GM23338 (cell line): ENCODE measurements at regions not wholly inside any gene's neighbourhood (a gene's known extent, or its start where the extent isn't known, plus 50 kb on each side); places are given as distances from the start of the nearest gene placed in this dataset.

ENCODE experiments used
- ATAC-seq: fragments of 200-7000 bp; cut with Tn5 transposase; 3 replicates; pipeline ENCODE4 v1.9.1; 2020
- DNase-seq: peaks from one replicate; pipeline ENCODE4 v3.0.0-alpha.2; 2015; ENCODE audit warnings: low spot score
- H2AFZ ChIP-seq: fragments of 200-600 bp; sonication (generic); 2 replicates; pipeline ENCODE4 v1.8.0; 2016; ENCODE audit warnings: antibody characterized with exemption, mild to moderate bottlenecking, moderate library complexity
- H3F3A ChIP-seq: fragments of 200-600 bp; sonication (generic); replicated peaks from 2 replicates; pipeline ENCODE4 v1.8.0; 2017; ENCODE audit warnings: antibody characterized with exemption, mixed run types, low read depth
- H3K27ac ChIP-seq: fragments of 200-600 bp; sonication (generic); 2 replicates; pipeline ENCODE4 v1.6.1; 2016; ENCODE audit warnings: low read depth
- H3K27me3 ChIP-seq: fragments of 200-600 bp; sonication (generic); 2 replicates; pipeline ENCODE4 v1.8.0; 2016; ENCODE audit warnings: mild to moderate bottlenecking, mixed run types, moderate library complexity; ENCODE audit not compliant: insufficient read depth
- H3K36me3 ChIP-seq: fragments of 200-600 bp; sonication (generic); 2 replicates; pipeline ENCODE4 v1.8.0; 2016; ENCODE audit warnings: mild to moderate bottlenecking; ENCODE audit not compliant: insufficient read depth
- H3K4me1 ChIP-seq: fragments of 200-600 bp; sonication (generic); 2 replicates; pipeline ENCODE4 v1.8.0; 2016; ENCODE audit warnings: mild to moderate bottlenecking, moderate library complexity; ENCODE audit not compliant: insufficient read depth
- H3K4me2 ChIP-seq: fragments of 200-600 bp; sonication (generic); 2 replicates; pipeline ENCODE4 v1.7.1; 2017; ENCODE audit warnings: mixed run types
- H3K4me3 ChIP-seq: fragments of 200-600 bp; sonication (generic); 2 replicates; pipeline ENCODE4 v1.6.1; 2016; ENCODE audit warnings: mixed run types
- H3K79me2 ChIP-seq: fragments of 200-600 bp; sonication (generic); replicated peaks from 2 replicates; pipeline ENCODE4 v1.8.0; 2017; ENCODE audit warnings: mild to moderate bottlenecking; ENCODE audit not compliant: insufficient read depth
- H3K9me2 ChIP-seq: fragments of 200-600 bp; sonication (generic); 2 replicates; pipeline ENCODE4 v1.8.0; 2017; ENCODE audit not compliant: insufficient read depth
- H4K20me1 ChIP-seq: fragments of 200-600 bp; sonication (generic); replicated peaks from 2 replicates; pipeline ENCODE4 v1.8.0; 2017; ENCODE audit warnings: mild to moderate bottlenecking; ENCODE audit not compliant: insufficient read depth
- H3K27ac Mint-ChIP-seq: 2 replicates; pipeline ENCODE4 v1.8.0; 2020; ENCODE audit warnings: inconsistent platforms, mild to moderate bottlenecking, moderate library complexity, mixed read lengths
- H3K27me3 Mint-ChIP-seq: 3 replicates; pipeline ENCODE4 v1.8.0; 2022; ENCODE audit warnings: low read depth, mild to moderate bottlenecking, moderate library complexity, mixed read lengths, inconsistent platforms; ENCODE audit not compliant: insufficient read depth, poor library complexity
- H3K36me3 Mint-ChIP-seq: 3 replicates; pipeline ENCODE4 v1.8.0; 2021; ENCODE audit warnings: low read depth, mild to moderate bottlenecking, inconsistent platforms, moderate library complexity, mixed read lengths
- H3K4me1 Mint-ChIP-seq: 3 replicates; pipeline ENCODE4 v1.8.0; 2020; ENCODE audit warnings: mild to moderate bottlenecking, inconsistent platforms, mixed read lengths
- H3K4me3 Mint-ChIP-seq: 3 replicates; pipeline ENCODE4 v1.8.0; 2021; ENCODE audit warnings: moderate library complexity, mild to moderate bottlenecking, inconsistent platforms, mixed read lengths
- H3K9me3 Mint-ChIP-seq: 3 replicates; pipeline ENCODE4 v1.8.0; 2020; ENCODE audit warnings: moderate library complexity, mild to moderate bottlenecking, inconsistent platforms, mixed read lengths
- CREB1 ChIP-seq: fragments of 250-450 bp; sonication (Bioruptor Pico); IDR thresholded peaks from 2 replicates; pipeline ENCODE4 v1.5.0; 2020; ENCODE audit warnings: low read depth, mild to moderate bottlenecking, moderate library complexity
- CTCF ChIP-seq, 2 experiments: fragments of 200-600 bp in 1 of 2; sonication (generic) in 1 of 2; conservative IDR thresholded peaks; 2 replicates each; pipeline versions ENCODE4 v1.5.1 to v1.6.1; 2016 to 2017; ENCODE audit warnings: antibody characterized with exemption in 2 of 2, low read depth in 2 of 2, mild to moderate bottlenecking in 2 of 2, moderate library complexity in 1 of 2
- ETS1 ChIP-seq: IDR thresholded peaks from 2 replicates; pipeline ENCODE4 v1.6.1; 2016; ENCODE audit warnings: antibody characterized with exemption
- EZH2 ChIP-seq: fragments of 200-600 bp; sonication (generic); IDR thresholded peaks from one replicate; pipeline ENCODE4 v1.8.0; 2017; ENCODE audit warnings: antibody characterized with exemption, mild to moderate bottlenecking, low read depth; ENCODE audit not compliant: unreplicated experiment
- EZH2phosphoT487 ChIP-seq: fragments of 200-600 bp; sonication (generic); IDR thresholded peaks from one replicate; pipeline ENCODE4 v1.8.1; 2018; ENCODE audit warnings: antibody characterized with exemption; ENCODE audit not compliant: unreplicated experiment
- JUNB ChIP-seq: IDR thresholded peaks from one replicate; pipeline ENCODE4 v1.6.1; 2016; ENCODE audit warnings: antibody characterized with exemption; ENCODE audit not compliant: unreplicated experiment
- NANOG ChIP-seq: IDR thresholded peaks from 2 replicates; pipeline ENCODE4 v1.6.1; 2016; ENCODE audit warnings: antibody characterized with exemption, borderline replicate concordance
- POLR2AphosphoS5 ChIP-seq: IDR thresholded peaks from 2 replicates; pipeline ENCODE4 v1.6.1; 2016; ENCODE audit warnings: antibody characterized with exemption, low read depth
- REST ChIP-seq: IDR thresholded peaks from one replicate; pipeline ENCODE4 v1.6.1; 2018; ENCODE audit warnings: antibody characterized with exemption; ENCODE audit not compliant: unreplicated experiment
- STAT1 ChIP-seq: IDR thresholded peaks from one replicate; pipeline ENCODE4 v1.6.1; 2016; ENCODE audit warnings: antibody characterized with exemption; ENCODE audit not compliant: unreplicated experiment
- ZNF114 ChIP-seq: fragments of 250-450 bp; sonication (Bioruptor Pico); IDR thresholded peaks from 2 replicates; pipeline ENCODE4 v1.5.0; 2020; ENCODE audit warnings: mild to moderate bottlenecking, moderate library complexity
- ZNF331 ChIP-seq: fragments of 250-450 bp; sonication (Bioruptor Pico); IDR thresholded peaks from 2 replicates; pipeline ENCODE4 v1.5.0; 2020; ENCODE audit warnings: low read depth, mild to moderate bottlenecking, moderate library complexity
- ZNF462 ChIP-seq: fragments of 250-450 bp; sonication (Bioruptor Pico); IDR thresholded peaks from 2 replicates; pipeline ENCODE4 v1.5.0; 2020; ENCODE audit warnings: mild to moderate bottlenecking, moderate library complexity

GRCh38 chr12:20055856-20056255 lies 312.5 kb upstream of the PDE3A start (continued):
- no peak for TF ChIP-seq EZH2

- TF ChIP-seq JUNB, result no peak
- TF ChIP-seq ZNF331 (CRISPR knock-in tag), result no peak
- no peak for TF ChIP-seq CTCF (conservative IDR thresholded peaks at IDR 0.05; ENCODE audit: low read depth in 2 of 2)
- no peak for TF ChIP-seq EZH2
- TF ChIP-seq POLR2AphosphoS5, result no peak
- TF ChIP-seq ZNF114 (CRISPR knock-in tag), result no peak
- TF ChIP-seq EZH2phosphoT487, result no peak
- TF ChIP-seq CREB1 (CRISPR knock-in tag), result no peak
- TF ChIP-seq STAT1, result no peak
- no peak for TF ChIP-seq REST
- no peak for TF ChIP-seq ZNF462
- TF ChIP-seq ETS1, result no peak
- TF ChIP-seq NANOG, result no peak
- H3K27ac Mint-ChIP-seq, result no peak overlapping the region
Observed at GRCh38 chr12:20057398-20057797, 310.9 kb upstream of the PDE3A start.

More at GRCh38 chr12:20057398-20057797, 310.9 kb upstream of the PDE3A start:
- Histone ChIP-seq H3K4me3 (no peak overlapping the region), H3K4me1 (no peaks in the 10 kb centered on the region), H3K9me2 (no peaks in the 10 kb centered on the region), H3K79me2 (no peaks in the 10 kb centered on the region), H3K27me3 (no peaks in the 10 kb centered on the region), H2AFZ (no peak overlapping the region), H3K27ac (no peak overlapping the region), H3F3A (no peaks in the 10 kb centered on the region), H3K36me3 (no peaks in the 10 kb centered on the region), H3K4me2 (no peak overlapping the region), H4K20me1 (no peaks in the 10 kb centered on the region)
- H3K9me3 Mint-ChIP-seq, result peaks cover 3% of the 10 kb centered on the region; the same call in 2 of the 3 replicates
- peaks cover 3% of the 10 kb centered on the region for H3K27me3 Mint-ChIP-seq
- no peaks in the 10 kb centered on the region for H3K4me1 Mint-ChIP-seq
- no peak for ATAC-seq
- no peak overlapping the region for H3K4me3 Mint-ChIP-seq
- no peak for DNase-seq
- H3K36me3 Mint-ChIP-seq, result no peaks in the 10 kb centered on the region
